ENCODE measurements at regions not wholly inside any gene's neighbourhood (a gene's known extent, or its start where the extent isn't known, plus 50 kb on each side); places are given as distances from the start of the nearest gene placed in this dataset.

DNA sequence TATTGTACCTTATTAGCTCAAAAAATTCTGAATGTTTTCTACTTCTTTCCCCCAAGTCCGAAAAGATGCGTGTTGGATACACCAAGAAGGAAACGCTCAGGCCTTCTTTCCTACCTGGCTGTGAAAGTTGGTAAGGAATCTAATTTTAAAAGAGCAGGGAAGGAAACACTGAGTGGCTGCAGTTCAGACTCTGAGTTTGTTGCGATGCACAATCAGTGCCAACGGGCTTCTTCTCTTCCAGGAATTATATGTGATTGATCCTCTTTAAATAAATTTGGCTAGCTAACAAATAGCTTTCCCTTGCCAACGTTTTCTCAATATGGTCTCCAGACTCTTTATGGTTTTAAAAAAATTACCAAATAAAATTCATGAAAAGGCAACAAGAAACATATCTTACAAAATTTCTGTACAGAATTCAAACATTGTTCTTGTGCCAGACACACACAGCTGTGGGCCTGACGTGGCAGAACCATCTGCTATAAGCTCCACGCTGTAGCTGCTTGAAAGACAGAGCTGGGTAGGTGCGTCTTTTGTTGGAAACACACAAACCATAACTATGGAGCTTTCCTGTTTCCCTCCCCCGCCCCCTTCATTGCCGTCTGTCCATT lies 493.1 kb downstream of the ZNF608 start:
- Histone ChIP-seq H3K4me3 (ENCODE audit: low read length in 2 of 2) (no peak overlapping the region), H3K27me3 (ENCODE audit: control insufficient read depth in 2 of 2, insufficient read depth in 2 of 2, low read length in 2 of 2) (no peaks in the 10 kb centered on the region), H3K4me1 (ENCODE audit: control insufficient read depth in 2 of 2, insufficient read depth in 2 of 2, low read length in 2 of 2) (no peaks in the 10 kb centered on the region), H3K27ac (ENCODE audit: low read depth in 2 of 2, low read length in 2 of 2) (no peak overlapping the region), H3K36me3 (ENCODE audit: control insufficient read depth in 2 of 2, insufficient read depth in 2 of 2, low read length in 2 of 2) (no peaks in the 10 kb centered on the region), H3K9me3 (ENCODE audit: control insufficient read depth in 2 of 2, low read length in 2 of 2) (no peaks in the 10 kb centered on the region), H3K9ac (ENCODE audit: low read depth in 1 of 2, low read length in 2 of 2) (no peak overlapping the region)

DNA sequence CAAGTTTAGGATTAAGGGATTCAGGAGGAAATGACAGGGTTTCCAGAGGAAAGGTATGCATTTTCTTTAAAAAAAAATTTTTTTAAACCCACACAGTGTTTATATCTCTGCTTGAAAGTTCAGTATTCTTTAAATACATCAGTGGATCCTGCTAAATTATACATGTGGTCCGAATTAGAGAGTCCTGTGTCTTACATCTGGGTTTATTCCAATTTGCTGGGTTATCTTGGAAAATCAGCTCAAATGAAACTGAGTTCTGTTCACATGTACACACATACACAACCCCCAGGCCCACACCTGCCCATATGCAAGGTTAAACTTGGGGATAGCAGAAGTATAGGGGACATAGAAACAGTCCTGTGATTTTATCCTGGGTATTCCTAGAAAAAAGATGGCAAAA lies 493.7 kb downstream of the ZNF608 start:
- Histone ChIP-seq H3K4me3 (ENCODE audit: low read length in 2 of 2) (no peak overlapping the region), H3K4me1 (ENCODE audit: control insufficient read depth in 2 of 2, insufficient read depth in 2 of 2, low read length in 2 of 2) (no peaks in the 10 kb centered on the region), H3K27ac (ENCODE audit: low read depth in 2 of 2, low read length in 2 of 2) (no peak overlapping the region), H3K9ac (ENCODE audit: low read depth in 1 of 2, low read length in 2 of 2) (no peak overlapping the region), H3K9me3 (ENCODE audit: control insufficient read depth in 2 of 2, low read length in 2 of 2) (no peaks in the 10 kb centered on the region), H3K27me3 (ENCODE audit: control insufficient read depth in 2 of 2, insufficient read depth in 2 of 2, low read length in 2 of 2) (no peaks in the 10 kb centered on the region), H3K36me3 (ENCODE audit: control insufficient read depth in 2 of 2, insufficient read depth in 2 of 2, low read length in 2 of 2) (no peaks in the 10 kb centered on the region)

DNA sequence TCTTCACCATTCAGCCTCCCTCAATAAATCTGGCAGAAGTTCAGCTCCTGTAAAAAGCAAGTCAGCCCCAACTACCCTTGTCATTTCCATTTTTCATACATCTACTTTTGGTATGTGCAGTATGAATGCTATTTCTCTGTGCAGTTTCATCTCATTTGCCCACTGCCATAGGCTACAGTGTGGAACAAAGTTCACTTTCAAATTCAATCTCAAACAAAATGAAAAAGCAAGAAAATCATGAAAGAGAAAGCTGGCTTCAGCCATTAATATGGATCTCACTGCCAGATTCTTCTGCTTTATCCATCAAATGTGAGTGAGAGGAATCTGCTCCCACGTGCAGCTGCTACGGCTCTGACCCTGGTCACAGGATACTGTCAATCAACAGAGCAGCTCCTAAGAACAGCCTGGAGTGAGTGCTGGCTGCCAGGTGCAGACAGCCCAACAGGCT lies 494.2 kb downstream of the ZNF608 start:
- no peaks in the 10 kb centered on the region for H3K36me3 ChIP-seq (ENCODE audit: control insufficient read depth in 2 of 2, insufficient read depth in 2 of 2, low read length in 2 of 2)
- no peaks in the 10 kb centered on the region for H3K4me1 ChIP-seq (ENCODE audit: control insufficient read depth in 2 of 2, insufficient read depth in 2 of 2, low read length in 2 of 2)
- no peak overlapping the region for H3K27ac ChIP-seq (ENCODE audit: low read depth in 2 of 2, low read length in 2 of 2)
- H3K9me3 ChIP-seq (ENCODE audit: control insufficient read depth in 2 of 2, low read length in 2 of 2), result no peaks in the 10 kb centered on the region
- no peak overlapping the region for H3K9ac ChIP-seq (ENCODE audit: low read depth in 1 of 2, low read length in 2 of 2)
- H3K4me3 ChIP-seq (ENCODE audit: low read length in 2 of 2), result no peak overlapping the region
- H3K27me3 ChIP-seq (ENCODE audit: control insufficient read depth in 2 of 2, insufficient read depth in 2 of 2, low read length in 2 of 2), result no peaks in the 10 kb centered on the region

DNA sequence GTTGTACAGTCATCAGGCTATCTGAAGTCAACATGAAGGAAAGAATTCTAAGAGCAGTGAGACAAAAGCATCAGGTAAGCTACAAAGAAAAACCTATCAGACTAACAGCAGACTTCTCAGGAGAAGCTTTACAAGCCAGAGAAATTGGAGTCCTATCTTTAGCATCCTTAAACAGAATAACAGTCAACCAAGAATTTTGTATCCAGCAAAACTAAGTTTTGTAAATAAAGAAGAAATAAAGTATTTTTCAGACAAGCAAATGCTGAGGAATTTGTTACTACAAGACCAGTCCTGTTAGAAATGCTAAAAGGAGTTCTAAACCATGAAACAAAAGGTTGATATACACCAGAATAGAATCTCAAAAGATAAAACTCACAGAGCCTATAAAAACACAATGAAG lies 501.2 kb downstream of the ZNF608 start:
- Histone ChIP-seq H3K9ac (ENCODE audit: low read depth in 1 of 2, low read length in 2 of 2) (no peak overlapping the region), H3K27ac (ENCODE audit: low read depth in 2 of 2, low read length in 2 of 2) (no peak overlapping the region), H3K4me3 (ENCODE audit: low read length in 2 of 2) (no peak overlapping the region), H3K4me1 (ENCODE audit: control insufficient read depth in 2 of 2, insufficient read depth in 2 of 2, low read length in 2 of 2) (no peaks in the 10 kb centered on the region), H3K9me3 (ENCODE audit: control insufficient read depth in 2 of 2, low read length in 2 of 2) (peaks cover 0 to 7% of the 10 kb centered on the region in 2 donors), H3K36me3 (ENCODE audit: control insufficient read depth in 2 of 2, insufficient read depth in 2 of 2, low read length in 2 of 2) (no peaks in the 10 kb centered on the region), H3K27me3 (ENCODE audit: control insufficient read depth in 2 of 2, insufficient read depth in 2 of 2, low read length in 2 of 2) (no peaks in the 10 kb centered on the region)

DNA sequence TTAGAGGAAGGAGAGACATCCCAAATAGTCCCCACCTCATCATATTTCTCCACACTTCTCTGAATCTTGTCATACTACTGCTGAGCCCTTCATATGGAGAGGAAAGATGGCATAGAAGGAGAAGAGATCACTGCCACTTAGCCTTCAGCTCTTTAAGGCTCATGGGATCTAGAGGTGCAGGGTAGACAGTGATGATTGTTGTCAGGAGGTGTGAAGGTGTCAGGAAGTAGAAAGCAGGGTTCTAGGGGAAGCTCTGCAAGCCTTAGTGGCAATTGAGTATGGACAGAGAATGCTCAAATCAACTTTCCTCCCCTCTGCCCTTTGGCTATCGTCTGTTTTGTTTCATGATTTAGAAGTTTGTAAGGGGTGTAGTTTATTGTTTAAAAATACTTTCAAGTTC lies 505.7 kb downstream of the ZNF608 start:
- Histone ChIP-seq H3K4me1 (ENCODE audit: control insufficient read depth in 2 of 2, insufficient read depth in 2 of 2, low read length in 2 of 2) (no peaks in the 10 kb centered on the region), H3K4me3 (ENCODE audit: low read length in 2 of 2) (no peak overlapping the region), H3K36me3 (ENCODE audit: control insufficient read depth in 2 of 2, insufficient read depth in 2 of 2, low read length in 2 of 2) (no peaks in the 10 kb centered on the region), H3K9me3 (ENCODE audit: control insufficient read depth in 2 of 2, low read length in 2 of 2) (peaks cover 0 to 7% of the 10 kb centered on the region in 2 donors), H3K27ac (ENCODE audit: low read depth in 2 of 2, low read length in 2 of 2) (no peak overlapping the region), H3K27me3 (ENCODE audit: control insufficient read depth in 2 of 2, insufficient read depth in 2 of 2, low read length in 2 of 2) (no peaks in the 10 kb centered on the region), H3K9ac (ENCODE audit: low read depth in 1 of 2, low read length in 2 of 2) (no peak overlapping the region)

DNA sequence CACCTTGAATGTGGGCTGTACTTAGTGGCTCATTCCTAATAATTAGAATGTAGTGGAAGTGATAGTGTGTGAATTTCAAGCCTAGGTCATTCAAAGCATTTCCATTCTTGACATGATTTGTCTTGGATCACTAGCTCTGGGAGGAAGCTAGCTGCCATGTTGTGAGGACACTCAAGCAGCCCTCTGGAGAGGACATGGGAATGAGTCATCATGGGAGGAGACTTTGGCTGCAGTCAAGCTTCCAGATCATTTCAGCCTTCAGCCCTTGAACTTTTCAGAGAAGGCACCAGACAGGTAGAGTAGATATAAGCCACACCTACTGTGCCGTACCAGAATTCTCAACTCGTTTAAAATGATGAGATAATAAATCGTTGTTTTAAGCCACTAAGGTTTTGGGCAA lies 506.9 kb downstream of the ZNF608 start:
- H3K27ac ChIP-seq (ENCODE audit: low read depth in 2 of 2, low read length in 2 of 2), result no peak overlapping the region
- H3K4me1 ChIP-seq (ENCODE audit: control insufficient read depth in 2 of 2, insufficient read depth in 2 of 2, low read length in 2 of 2), result no peaks in the 10 kb centered on the region
- H3K4me3 ChIP-seq (ENCODE audit: low read length in 2 of 2), result no peak overlapping the region
- H3K27me3 ChIP-seq (ENCODE audit: control insufficient read depth in 2 of 2, insufficient read depth in 2 of 2, low read length in 2 of 2), result no peaks in the 10 kb centered on the region
- no peaks in the 10 kb centered on the region for H3K36me3 ChIP-seq (ENCODE audit: control insufficient read depth in 2 of 2, insufficient read depth in 2 of 2, low read length in 2 of 2)
- no peaks in the 10 kb centered on the region for H3K9me3 ChIP-seq (ENCODE audit: control insufficient read depth in 2 of 2, low read length in 2 of 2)
- H3K9ac ChIP-seq (ENCODE audit: low read depth in 1 of 2, low read length in 2 of 2), result no peak overlapping the region

DNA sequence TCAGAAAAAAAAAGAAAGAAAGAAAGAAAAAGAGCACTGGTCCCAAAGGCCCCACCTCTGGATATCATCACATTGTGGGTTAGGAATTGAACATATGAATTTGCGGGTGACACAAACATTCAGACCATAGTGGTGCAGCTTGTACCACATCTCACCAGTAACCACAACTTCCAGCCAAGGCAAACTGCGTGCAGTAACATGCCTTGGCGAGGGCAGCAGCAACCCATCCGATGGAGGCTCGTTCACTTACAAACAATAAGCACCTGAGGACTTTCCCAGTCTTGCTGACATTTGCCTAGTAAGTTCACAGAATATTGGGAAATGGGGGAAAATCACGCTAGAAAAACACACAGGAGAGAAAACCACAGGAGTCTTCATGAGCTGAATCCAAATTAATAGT lies 508.1 kb downstream of the ZNF608 start:
- no peaks in the 10 kb centered on the region for H3K27me3 ChIP-seq (ENCODE audit: control insufficient read depth in 2 of 2, insufficient read depth in 2 of 2, low read length in 2 of 2)
- no peak overlapping the region for H3K27ac ChIP-seq (ENCODE audit: low read depth in 2 of 2, low read length in 2 of 2)
- H3K36me3 ChIP-seq (ENCODE audit: control insufficient read depth in 2 of 2, insufficient read depth in 2 of 2, low read length in 2 of 2), result no peaks in the 10 kb centered on the region
- H3K4me3 ChIP-seq (ENCODE audit: low read length in 2 of 2), result no peak overlapping the region
- H3K4me1 ChIP-seq (ENCODE audit: control insufficient read depth in 2 of 2, insufficient read depth in 2 of 2, low read length in 2 of 2), result no peaks in the 10 kb centered on the region
- no peak overlapping the region for H3K9ac ChIP-seq (ENCODE audit: low read depth in 1 of 2, low read length in 2 of 2)
- no peaks in the 10 kb centered on the region for H3K9me3 ChIP-seq (ENCODE audit: control insufficient read depth in 2 of 2, low read length in 2 of 2)

DNA sequence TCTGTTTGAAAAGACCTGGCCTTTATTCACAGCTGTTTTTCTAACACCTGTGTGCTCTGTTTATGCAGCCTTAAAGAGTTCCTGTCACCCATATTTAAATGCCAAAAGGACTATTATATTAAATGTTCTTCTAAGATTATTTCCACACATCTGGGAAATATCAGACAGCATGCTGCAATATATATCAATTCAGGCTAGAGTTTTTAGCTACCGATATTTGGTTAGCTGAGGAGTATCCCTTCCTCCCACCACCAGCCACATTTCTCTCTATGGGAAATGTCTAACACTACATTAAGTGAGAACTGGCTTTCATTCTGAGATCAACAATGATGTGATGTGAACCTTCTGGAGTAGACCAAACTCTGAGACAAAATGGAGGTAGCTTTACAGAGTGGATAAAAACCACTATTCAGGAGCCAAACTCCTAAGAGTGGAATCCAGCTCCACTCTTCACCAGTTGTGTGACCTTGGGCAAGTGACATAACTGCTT lies 509.2 kb downstream of the ZNF608 start:
- no peak overlapping the region for H3K9ac ChIP-seq (ENCODE audit: low read depth in 1 of 2, low read length in 2 of 2)
- no peak overlapping the region for H3K27ac ChIP-seq (ENCODE audit: low read depth in 2 of 2, low read length in 2 of 2)
- no peaks in the 10 kb centered on the region for H3K36me3 ChIP-seq (ENCODE audit: control insufficient read depth in 2 of 2, insufficient read depth in 2 of 2, low read length in 2 of 2)
- H3K4me1 ChIP-seq (ENCODE audit: control insufficient read depth in 2 of 2, insufficient read depth in 2 of 2, low read length in 2 of 2), result peaks cover 0 to under 1% of the 10 kb centered on the region in 2 donors
- H3K27me3 ChIP-seq (ENCODE audit: control insufficient read depth in 2 of 2, insufficient read depth in 2 of 2, low read length in 2 of 2), result no peaks in the 10 kb centered on the region
- no peak overlapping the region for H3K4me3 ChIP-seq (ENCODE audit: low read length in 2 of 2)
- H3K9me3 ChIP-seq (ENCODE audit: control insufficient read depth in 2 of 2, low read length in 2 of 2), result no peaks in the 10 kb centered on the region

DNA sequence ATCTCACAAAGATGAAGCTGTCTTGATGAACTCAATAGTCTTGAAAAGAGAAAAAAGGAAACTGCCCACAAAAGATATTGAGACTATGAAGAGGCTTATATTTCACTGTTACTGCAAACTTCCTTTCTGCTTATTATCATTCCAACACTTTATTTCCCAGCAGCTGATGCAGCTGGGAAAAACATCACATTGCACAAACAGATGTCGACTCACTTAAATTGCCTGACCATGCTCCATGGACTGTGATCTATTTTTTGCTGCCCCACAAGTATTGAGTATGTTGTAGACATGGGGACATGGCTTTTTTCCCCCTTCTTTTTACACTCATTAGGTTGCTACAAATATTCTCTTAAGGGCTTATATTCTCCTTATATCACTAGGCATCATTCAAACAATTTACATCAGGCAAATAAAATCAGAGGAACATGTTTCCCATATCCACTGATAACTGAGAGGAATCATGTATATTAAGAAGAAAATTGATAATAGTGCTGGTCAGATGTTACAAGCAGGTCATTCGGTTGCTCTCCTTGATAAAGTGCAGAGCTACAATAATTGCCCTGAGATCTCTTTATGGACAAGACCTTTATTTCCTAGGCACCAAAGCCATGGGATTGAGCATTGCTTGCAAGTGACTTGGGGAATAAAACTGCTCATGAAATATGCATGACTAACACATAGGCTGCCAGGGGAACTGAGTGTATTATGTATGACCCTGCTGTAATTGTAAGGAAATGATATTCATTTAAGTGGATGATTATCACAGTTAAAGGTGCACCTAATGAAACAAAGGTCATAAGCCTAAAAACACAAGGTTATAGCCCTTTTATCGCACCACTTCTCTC lies 509.9 kb downstream of the ZNF608 start:
- no peak overlapping the region for H3K27ac ChIP-seq (ENCODE audit: low read depth in 2 of 2, low read length in 2 of 2)
- no peaks in the 10 kb centered on the region for H3K36me3 ChIP-seq (ENCODE audit: control insufficient read depth in 2 of 2, insufficient read depth in 2 of 2, low read length in 2 of 2)
- no peaks in the 10 kb centered on the region for H3K27me3 ChIP-seq (ENCODE audit: control insufficient read depth in 2 of 2, insufficient read depth in 2 of 2, low read length in 2 of 2)
- no peak overlapping the region for H3K9ac ChIP-seq (ENCODE audit: low read depth in 1 of 2, low read length in 2 of 2)
- H3K9me3 ChIP-seq (ENCODE audit: control insufficient read depth in 2 of 2, low read length in 2 of 2), result no peaks in the 10 kb centered on the region
- no peak overlapping the region for H3K4me3 ChIP-seq (ENCODE audit: low read length in 2 of 2)
- peaks cover 0 to 6% of the 10 kb centered on the region in 2 donors for H3K4me1 ChIP-seq (ENCODE audit: control insufficient read depth in 2 of 2, insufficient read depth in 2 of 2, low read length in 2 of 2)

DNA sequence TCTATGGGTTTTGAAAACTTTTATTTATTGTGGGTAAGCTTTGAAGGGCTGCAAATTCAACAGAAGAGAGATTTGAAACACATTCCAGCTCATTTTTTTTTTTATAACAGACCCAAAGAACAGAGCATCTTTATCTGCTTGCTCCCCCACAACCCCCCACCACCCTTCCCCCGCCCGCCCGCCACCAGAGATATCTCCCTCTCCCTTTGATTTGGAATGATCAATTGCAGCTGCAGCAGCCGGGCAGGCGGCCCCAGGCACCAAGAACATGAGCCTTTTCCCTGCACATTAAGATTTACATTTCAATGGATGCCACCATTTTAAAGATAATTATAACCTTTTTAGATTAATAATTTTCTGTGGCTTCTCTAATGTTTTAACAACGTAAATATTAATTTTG lies 510.9 kb downstream of the ZNF608 start:
- H3K36me3 ChIP-seq (ENCODE audit: control insufficient read depth in 2 of 2, insufficient read depth in 2 of 2, low read length in 2 of 2), result no peaks in the 10 kb centered on the region
- H3K4me1 ChIP-seq (ENCODE audit: control insufficient read depth in 2 of 2, insufficient read depth in 2 of 2, low read length in 2 of 2), result peaks cover 0 to 6% of the 10 kb centered on the region in 2 donors
- no peak overlapping the region for H3K4me3 ChIP-seq (ENCODE audit: low read length in 2 of 2)
- no peak overlapping the region for H3K27ac ChIP-seq (ENCODE audit: low read depth in 2 of 2, low read length in 2 of 2)
- H3K27me3 ChIP-seq (ENCODE audit: control insufficient read depth in 2 of 2, insufficient read depth in 2 of 2, low read length in 2 of 2), result no peaks in the 10 kb centered on the region
- H3K9me3 ChIP-seq (ENCODE audit: control insufficient read depth in 2 of 2, low read length in 2 of 2), result no peaks in the 10 kb centered on the region
- H3K9ac ChIP-seq (ENCODE audit: low read depth in 1 of 2, low read length in 2 of 2), result no peak overlapping the region

All from mucosa of rectum (tissue), 2 donors.